Vagina (tissue), 2 donors: ENCODE measurements at regions not wholly inside any gene's neighbourhood (a gene's known extent, or its start where the extent isn't known, plus 50 kb on each side); places are given as distances from the start of the nearest gene placed in this dataset.

Source experiments
- CTCF ChIP-seq, 3 experiments: fragments of 450-650 bp in 2 of 3; fragments of 200-600 bp in 1 of 3; sonication (generic) in 1 of 3; IDR thresholded peaks; one replicate each; pipeline ENCODE4 v1.5.1; 2017 to 2019; ENCODE audit warnings: antibody characterized with exemption in 3 of 3, mild to moderate bottlenecking in 2 of 3, moderate library complexity in 2 of 3
- POLR2A ChIP-seq, 2 donors: fragments of 450-650 bp; IDR thresholded peaks; one replicate each; pipeline ENCODE4 v1.6.1; 2017; ENCODE audit warnings: antibody characterized with exemption in 2 of 2, mild to moderate bottlenecking in 2 of 2, moderate library complexity in 2 of 2

GRCh38 chr1:56410405-56410804 is 169.0 kb downstream of the PLPP3 start:
- TF ChIP-seq CTCF (IDR thresholded peaks at IDR 0.05) (no peak), POLR2A (IDR thresholded peaks at IDR 0.05) (no peak)
